CD4-positive, alpha-beta T cell (primary cell): ENCODE measurements at regions not wholly inside any gene's neighbourhood (a gene's known extent, or its start where the extent isn't known, plus 50 kb on each side); places are given as distances from the start of the nearest gene placed in this dataset.
A peak's percentile ranks its signal among the peaks of the same experiment; 100 is the strongest.

Experiments
- ATAC-seq: fragments of 200-7000 bp; cut with Tn5 transposase; one replicate; pipeline ENCODE4 v1.10.0; 2022; ENCODE audit warnings: mild to moderate bottlenecking; ENCODE audit not compliant: poor library complexity
- CTCF ChIA-PET: fragments of 350-600 bp; sonication (Branson Sonifier 250); formaldehyde crosslinking; loops from one replicate; lab custom pipeline; 2021; ENCODE audit warnings: antibody characterized with exemption, inconsistent platforms; lab: Charles Lee
- POLR2A ChIA-PET: fragments of 350-600 bp; sonication (Branson Sonifier 250); formaldehyde crosslinking; loops from one replicate; lab custom pipeline; 2021; ENCODE audit warnings: antibody characterized with exemption, inconsistent platforms; lab: Charles Lee
- DNase-seq, 14 experiments: peaks; one replicate each; pipeline ENCODE4 v3.0.0-alpha.2; 2013 to 2020; ENCODE audit warnings: mixed read lengths in 2 of 14
- H3K27ac ChIP-seq, 2 donors: one replicate each; pipeline versions ENCODE4 v1.5.1 to v1.7.0; 2013; ENCODE audit warnings: low read length in 2 of 2, low read depth in 1 of 2, mild to moderate bottlenecking in 1 of 2
- H3K27me3 ChIP-seq, 2 experiments: 1 replicate in 1 of 2; 2 replicates in 1 of 2; pipeline versions ENCODE4 v1.6.1 to v1.7.0; 2013; ENCODE audit warnings: low read length in 2 of 2, control low read depth in 1 of 2, mild to moderate bottlenecking in 1 of 2, moderate library complexity in 1 of 2; ENCODE audit not compliant: insufficient read depth in 2 of 2, control insufficient read depth in 1 of 2
- H3K36me3 ChIP-seq: one replicate; pipeline ENCODE4 v1.6.1; 2013; ENCODE audit warnings: low read length, control low read depth; ENCODE audit not compliant: insufficient read depth
- H3K4me1 ChIP-seq: one replicate; pipeline ENCODE4 v1.6.1; 2013; ENCODE audit warnings: low read length, control low read depth; ENCODE audit not compliant: insufficient read depth
- H3K4me3 ChIP-seq: one replicate; pipeline ENCODE4 v1.5.1; 2013; ENCODE audit warnings: mild to moderate bottlenecking, low read length, moderate library complexity
- H3K9me3 ChIP-seq, 2 experiments: 1 replicate in 1 of 2; 2 replicates in 1 of 2; pipeline versions ENCODE4 v1.6.1 to v1.7.0; 2013; ENCODE audit warnings: low read length in 2 of 2, mild to moderate bottlenecking in 2 of 2, control low read depth in 1 of 2, moderate library complexity in 1 of 2; ENCODE audit not compliant: control insufficient read depth in 1 of 2, insufficient read depth in 1 of 2
- H3K27ac Mint-ChIP-seq: one replicate; pipeline ENCODE4 v1.8.0; 2020; ENCODE audit warnings: mixed read lengths
- H3K27me3 Mint-ChIP-seq: one replicate; pipeline ENCODE4 v1.8.0; 2021; ENCODE audit warnings: mixed read lengths
- H3K36me3 Mint-ChIP-seq: one replicate; pipeline ENCODE4 v1.8.0; 2021; ENCODE audit warnings: low read depth, mixed read lengths
- H3K4me1 Mint-ChIP-seq: one replicate; pipeline ENCODE4 v1.8.0; 2021; ENCODE audit warnings: low read depth, mixed read lengths
- H3K4me3 Mint-ChIP-seq: one replicate; pipeline ENCODE4 v1.8.0; 2020; ENCODE audit warnings: mild to moderate bottlenecking, mixed read lengths
- H3K9me3 Mint-ChIP-seq: one replicate; pipeline ENCODE4 v1.8.0; 2020; ENCODE audit warnings: mixed read lengths
- CTCF ChIP-seq: fragments of 200-600 bp; IDR thresholded peaks from one replicate; pipeline ENCODE4 v1.8.0; 2022; ENCODE audit warnings: antibody characterized with exemption, mild to moderate bottlenecking
- intact Hi-C, 2 experiments: fragments of 100-400 bp; cut with DNase I in 1 of 2; cut with micrococcal nuclease in 1 of 2; formaldehyde crosslinking; loops; one replicate each; pipeline versions ENCODE4 v1.15.1 to v1.9.0; 2023 to 2025; cut with DNase I, micrococcal nuclease

- intact Hi-C loops = no loop called here
- POLR2A ChIA-PET = no interaction called here
Observed at GRCh38 chr9:29861803-29862202, 2288.5 kb upstream of the C9orf72 start.

GRCh38 chr9:29865764-29866313 is 2292.6 kb upstream of the C9orf72 start:
- peak in 1 of 14 experiments; percentile 4 for DNase-seq
- Histone ChIP-seq H3K27me3 (no peaks in the 10 kb centered on the region), H3K4me3 (no peak overlapping the region), H3K36me3 (no peaks in the 10 kb centered on the region), H3K4me1 (no peaks in the 10 kb centered on the region), H3K9me3 (no peaks in the 10 kb centered on the region), H3K27ac (no peak overlapping the region)
- Mint-ChIP-seq H3K9me3 (peaks cover 10% of the 10 kb centered on the region), H3K36me3 (no peaks in the 10 kb centered on the region), H3K4me3 (no peak overlapping the region), H3K4me1 (no peaks in the 10 kb centered on the region), H3K27me3 (no peaks in the 10 kb centered on the region), H3K27ac (no peak overlapping the region)
- ChIA-PET POLR2A (no interaction called here), CTCF (no interaction called here)
- intact Hi-C loops = no loop called here
- ATAC-seq = no peak
- no peak for TF ChIP-seq CTCF

More at GRCh38 chr9:29861803-29862202, 2288.5 kb upstream of the C9orf72 start:
- DNase-seq (no peak), ATAC-seq (no peak)
- CTCF ChIA-PET = no interaction called here
- Mint-ChIP-seq H3K4me3 (no peak overlapping the region), H3K27ac (no peak overlapping the region), H3K36me3 (no peaks in the 10 kb centered on the region), H3K4me1 (no peaks in the 10 kb centered on the region), H3K27me3 (no peaks in the 10 kb centered on the region), H3K9me3 (no peaks in the 10 kb centered on the region)
- Histone ChIP-seq H3K36me3 (no peaks in the 10 kb centered on the region), H3K4me1 (no peaks in the 10 kb centered on the region), H3K27me3 (no peaks in the 10 kb centered on the region), H3K27ac (no peak overlapping the region), H3K9me3 (no peaks in the 10 kb centered on the region), H3K4me3 (no peak overlapping the region)
- no peak for TF ChIP-seq CTCF

- POLR2A ChIA-PET = no interaction called here
- Histone ChIP-seq H3K9me3 (no peaks in the 10 kb centered on the region), H3K4me1 (no peaks in the 10 kb centered on the region), H3K27ac (no peak overlapping the region), H3K27me3 (no peaks in the 10 kb centered on the region), H3K4me3 (no peak overlapping the region), H3K36me3 (no peaks in the 10 kb centered on the region)
- Mint-ChIP-seq H3K27me3 (no peaks in the 10 kb centered on the region), H3K4me3 (no peak overlapping the region), H3K27ac (no peak overlapping the region), H3K4me1 (no peaks in the 10 kb centered on the region), H3K36me3 (no peaks in the 10 kb centered on the region), H3K9me3 (peaks cover 10% of the 10 kb centered on the region)
- CTCF ChIA-PET = no interaction called here
- TF ChIP-seq CTCF = no peak
- peak in 1 of 14 experiments; percentile 13 for DNase-seq
- ATAC-seq = no peak
- intact Hi-C loops = no loop called here
Observed at GRCh38 chr9:29866556-29866955, 2293.3 kb upstream of the C9orf72 start.
